PFSK-1 (cell line): ENCODE measurements at regions not wholly inside any gene's neighbourhood (a gene's known extent, or its start where the extent isn't known, plus 50 kb on each side); places are given as distances from the start of the nearest gene placed in this dataset.

ENCODE experiments used
- FOXP2 ChIP-seq: optimal IDR thresholded peaks from 2 replicates; pipeline ENCODE3; 2011; ENCODE audit warnings: borderline replicate concordance, control low read depth, inconsistent platforms; ENCODE audit not compliant: insufficient read depth; ENCODE audit errors: extremely low read length, extremely low read depth
- POLR2AphosphoS5 ChIP-seq: IDR thresholded peaks from 2 replicates; pipeline ENCODE4 v1.6.1; 2012; ENCODE audit warnings: low read depth, mild to moderate bottlenecking, control low read depth, low read length, moderate library complexity
- SIN3A ChIP-seq: IDR thresholded peaks from 2 replicates; pipeline ENCODE4 v1.6.1; 2012; ENCODE audit warnings: mild to moderate bottlenecking, low read length, moderate library complexity, borderline replicate concordance; ENCODE audit not compliant: insufficient read depth
- TAF1 ChIP-seq: IDR thresholded peaks from 2 replicates; pipeline ENCODE4 v1.6.1; 2012; ENCODE audit warnings: low read length, control low read depth, borderline replicate concordance; ENCODE audit not compliant: insufficient read depth
- TF ChIP-seq, protein P1 (sequence below), 2 experiments: IDR thresholded peaks; 2 replicates each; pipeline versions ENCODE4 v1.6.1 to v1.8.0; 2011 to 2012; ENCODE audit warnings: low read depth in 2 of 2, low read length in 2 of 2, control low read depth in 1 of 2, inconsistent platforms in 1 of 2, mild to moderate bottlenecking in 1 of 2, moderate library complexity in 1 of 2; ENCODE audit not compliant: insufficient read depth in 1 of 2

DNA sequence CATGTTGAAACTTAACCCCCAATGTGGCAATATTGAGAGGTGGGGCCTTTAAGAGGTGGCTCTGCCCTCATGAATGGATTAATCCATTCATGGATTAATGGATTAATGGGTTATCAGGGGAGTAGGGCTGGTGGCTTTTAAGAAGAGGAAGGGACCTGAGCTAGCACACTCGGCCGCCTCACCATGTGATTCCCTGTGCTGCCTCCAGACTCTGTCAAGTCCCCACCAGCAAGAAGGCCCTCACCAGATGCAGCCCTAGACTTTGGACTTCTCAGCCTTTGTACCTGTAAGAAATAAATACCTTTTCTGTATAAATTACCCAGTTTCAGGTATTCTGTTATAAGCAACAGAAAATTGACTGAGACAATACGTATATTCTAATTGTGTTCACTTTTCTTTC is 272.2 kb upstream of the DMRT1 start:
- no peak for TF ChIP-seq POLR2AphosphoS5
- TF ChIP-seq, protein P1, sequence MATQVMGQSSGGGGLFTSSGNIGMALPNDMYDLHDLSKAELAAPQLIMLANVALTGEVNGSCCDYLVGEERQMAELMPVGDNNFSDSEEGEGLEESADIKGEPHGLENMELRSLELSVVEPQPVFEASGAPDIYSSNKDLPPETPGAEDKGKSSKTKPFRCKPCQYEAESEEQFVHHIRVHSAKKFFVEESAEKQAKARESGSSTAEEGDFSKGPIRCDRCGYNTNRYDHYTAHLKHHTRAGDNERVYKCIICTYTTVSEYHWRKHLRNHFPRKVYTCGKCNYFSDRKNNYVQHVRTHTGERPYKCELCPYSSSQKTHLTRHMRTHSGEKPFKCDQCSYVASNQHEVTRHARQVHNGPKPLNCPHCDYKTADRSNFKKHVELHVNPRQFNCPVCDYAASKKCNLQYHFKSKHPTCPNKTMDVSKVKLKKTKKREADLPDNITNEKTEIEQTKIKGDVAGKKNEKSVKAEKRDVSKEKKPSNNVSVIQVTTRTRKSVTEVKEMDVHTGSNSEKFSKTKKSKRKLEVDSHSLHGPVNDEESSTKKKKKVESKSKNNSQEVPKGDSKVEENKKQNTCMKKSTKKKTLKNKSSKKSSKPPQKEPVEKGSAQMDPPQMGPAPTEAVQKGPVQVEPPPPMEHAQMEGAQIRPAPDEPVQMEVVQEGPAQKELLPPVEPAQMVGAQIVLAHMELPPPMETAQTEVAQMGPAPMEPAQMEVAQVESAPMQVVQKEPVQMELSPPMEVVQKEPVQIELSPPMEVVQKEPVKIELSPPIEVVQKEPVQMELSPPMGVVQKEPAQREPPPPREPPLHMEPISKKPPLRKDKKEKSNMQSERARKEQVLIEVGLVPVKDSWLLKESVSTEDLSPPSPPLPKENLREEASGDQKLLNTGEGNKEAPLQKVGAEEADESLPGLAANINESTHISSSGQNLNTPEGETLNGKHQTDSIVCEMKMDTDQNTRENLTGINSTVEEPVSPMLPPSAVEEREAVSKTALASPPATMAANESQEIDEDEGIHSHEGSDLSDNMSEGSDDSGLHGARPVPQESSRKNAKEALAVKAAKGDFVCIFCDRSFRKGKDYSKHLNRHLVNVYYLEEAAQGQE (IDR thresholded peaks at IDR 0.05; ENCODE audit: insufficient read depth in 1 of 2, low read depth in 2 of 2, low read length in 2 of 2), result no peak
- no peak for TF ChIP-seq TAF1
- TF ChIP-seq SIN3A, result no peak
- no peak for TF ChIP-seq FOXP2

DNA sequence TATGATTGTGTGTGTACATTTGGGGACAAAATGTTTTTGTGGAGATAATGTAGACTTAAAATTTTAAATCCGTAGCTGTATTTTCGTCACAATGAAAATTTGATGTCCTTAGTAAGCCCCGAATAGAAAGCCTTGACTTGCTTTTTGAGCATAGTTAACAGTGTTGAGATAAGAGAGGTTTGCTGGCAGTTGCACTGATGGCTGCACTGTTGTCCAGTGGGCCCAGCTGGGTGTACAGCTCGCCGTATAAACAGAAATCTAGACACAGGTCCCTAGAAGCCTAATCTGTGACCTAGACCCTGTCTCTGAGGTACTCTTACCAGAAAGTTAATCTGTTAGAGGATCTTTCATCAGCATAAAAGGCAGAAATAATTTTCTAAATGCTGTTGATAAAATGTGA is 271.3 kb upstream of the DMRT1 start:
- TF ChIP-seq, protein P1 (IDR thresholded peaks at IDR 0.05; ENCODE audit: insufficient read depth in 1 of 2, low read depth in 2 of 2, low read length in 2 of 2), result no peak
- TF ChIP-seq SIN3A (no peak), FOXP2 (no peak), TAF1 (no peak)

GRCh38 chr9:571066-571465 is 270.4 kb upstream of the DMRT1 start:
- TF ChIP-seq, protein P1 (IDR thresholded peaks at IDR 0.05; ENCODE audit: insufficient read depth in 1 of 2, low read depth in 2 of 2, low read length in 2 of 2), result no peak
- no peak for TF ChIP-seq TAF1
- TF ChIP-seq FOXP2, result no peak
- TF ChIP-seq SIN3A, result no peak
- no peak for TF ChIP-seq POLR2AphosphoS5

DNA sequence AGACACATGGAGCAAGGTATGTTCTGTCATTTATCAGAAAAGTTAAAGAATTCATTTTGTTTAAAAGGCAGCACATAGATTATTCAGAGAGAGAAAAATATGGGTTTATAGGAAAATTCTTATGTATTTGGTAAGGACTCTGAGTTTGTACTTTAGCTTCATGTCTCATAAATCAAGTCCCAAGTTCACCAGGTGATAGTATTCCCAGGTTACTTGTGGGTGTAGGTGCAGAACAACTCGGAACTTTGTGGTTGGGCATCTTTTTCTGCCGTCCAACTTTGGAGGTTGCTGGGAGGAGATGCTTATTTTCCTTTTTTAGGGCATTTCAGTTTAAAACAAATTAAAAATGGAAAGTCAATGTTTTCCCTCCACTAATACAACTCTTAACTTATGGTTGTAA is 269.8 kb upstream of the DMRT1 start:
- TF ChIP-seq, protein P1 (IDR thresholded peaks at IDR 0.05; ENCODE audit: insufficient read depth in 1 of 2, low read depth in 2 of 2, low read length in 2 of 2), result no peak
- TF ChIP-seq POLR2AphosphoS5, result no peak
- no peak for TF ChIP-seq TAF1
- TF ChIP-seq FOXP2, result no peak
- no peak for TF ChIP-seq SIN3A
